ENCODE measurements at regions not wholly inside any gene's neighbourhood (a gene's known extent, or its start where the extent isn't known, plus 50 kb on each side); places are given as distances from the start of the nearest gene placed in this dataset.

DNA sequence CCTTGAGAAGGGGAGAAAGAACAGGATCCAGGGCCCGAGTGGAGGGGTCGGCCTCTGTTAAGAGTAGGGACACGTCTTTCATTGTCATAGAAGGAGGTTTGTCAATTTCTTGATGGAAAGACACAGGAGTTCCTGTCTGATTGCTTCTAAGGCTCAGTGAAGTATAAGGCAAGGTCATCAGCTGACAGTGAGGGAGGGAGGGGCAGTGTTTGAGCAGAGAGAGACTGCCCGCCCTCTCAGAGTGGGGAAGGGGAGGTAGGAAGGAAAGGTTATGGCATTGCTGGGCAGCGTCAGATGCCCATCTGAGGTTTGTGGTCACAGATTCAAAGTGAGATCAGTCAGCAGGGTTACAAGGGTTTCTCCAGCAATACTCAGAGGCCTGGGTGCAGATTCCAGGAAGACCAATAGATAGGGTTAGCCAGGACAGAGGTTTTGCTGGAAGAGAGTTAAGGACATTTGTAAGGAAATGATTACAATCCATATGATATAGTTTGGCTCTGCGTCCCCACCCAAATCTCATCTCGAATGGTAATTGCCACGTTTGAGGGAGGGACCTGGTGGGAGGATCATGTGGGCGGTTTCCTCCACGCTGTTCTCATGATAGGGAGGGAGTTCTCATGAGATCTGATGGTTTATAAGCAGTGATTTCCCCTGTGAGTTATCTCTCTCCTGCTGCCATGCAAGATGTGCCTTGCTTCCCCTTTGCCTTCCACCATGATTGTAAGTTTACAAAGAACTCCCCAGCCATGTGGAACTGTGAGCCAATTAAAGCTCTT is 127.2 kb upstream of the GJB5 start:
- DNase-seq (ENCODE audit: low read depth, low spot score), result no peak

DNA sequence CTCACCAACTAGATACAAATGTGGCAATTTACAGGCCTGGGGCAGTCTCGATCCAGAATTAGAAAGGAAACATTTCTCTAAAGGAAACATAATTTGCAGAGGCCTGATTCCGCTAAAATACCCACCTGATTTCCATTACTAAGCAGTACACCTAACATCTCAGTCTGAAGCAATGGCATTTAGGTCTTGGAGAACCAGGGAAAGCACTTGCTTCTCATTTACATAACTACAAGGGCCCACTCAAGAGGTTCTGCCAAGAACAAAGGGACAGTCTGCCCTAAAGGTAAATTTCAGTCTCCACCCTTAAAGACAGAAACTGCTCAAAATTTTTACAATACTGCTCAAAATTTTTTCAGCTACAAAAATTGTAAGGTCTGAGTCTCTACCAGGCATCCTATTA is 123.7 kb upstream of the GJB5 start:
- DNase-seq (ENCODE audit: low read depth, low spot score), result no peak
- H3K4me3 ChIP-seq (ENCODE audit: low read length), result no peak overlapping the region

More for the DNA sequence above, 127.2 kb upstream of the GJB5 start:
- no peak overlapping the region for H3K4me3 ChIP-seq (ENCODE audit: low read length)

DNA sequence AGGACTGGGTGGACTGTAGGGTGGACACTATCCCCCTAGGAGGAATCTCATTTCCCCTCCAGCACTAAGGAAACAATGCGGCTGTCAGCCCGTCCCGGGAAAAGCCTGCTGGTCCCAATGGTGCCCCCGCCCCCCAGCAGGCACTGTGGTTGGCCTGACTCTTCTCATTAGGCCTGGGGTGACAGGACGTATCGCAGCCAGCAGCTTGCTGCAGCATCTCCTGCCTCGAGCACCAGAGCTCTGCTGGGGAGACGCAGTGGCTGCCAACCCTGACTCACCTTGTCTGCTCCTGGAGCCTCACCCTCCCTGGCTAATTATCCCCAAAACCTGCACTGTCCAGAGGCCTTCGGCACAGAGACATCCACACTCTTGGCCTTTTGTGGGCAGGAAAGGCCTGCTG is 115.1 kb upstream of the GJB5 start:
- DNase-seq (ENCODE audit: low read depth, low spot score), result no peak

DNA sequence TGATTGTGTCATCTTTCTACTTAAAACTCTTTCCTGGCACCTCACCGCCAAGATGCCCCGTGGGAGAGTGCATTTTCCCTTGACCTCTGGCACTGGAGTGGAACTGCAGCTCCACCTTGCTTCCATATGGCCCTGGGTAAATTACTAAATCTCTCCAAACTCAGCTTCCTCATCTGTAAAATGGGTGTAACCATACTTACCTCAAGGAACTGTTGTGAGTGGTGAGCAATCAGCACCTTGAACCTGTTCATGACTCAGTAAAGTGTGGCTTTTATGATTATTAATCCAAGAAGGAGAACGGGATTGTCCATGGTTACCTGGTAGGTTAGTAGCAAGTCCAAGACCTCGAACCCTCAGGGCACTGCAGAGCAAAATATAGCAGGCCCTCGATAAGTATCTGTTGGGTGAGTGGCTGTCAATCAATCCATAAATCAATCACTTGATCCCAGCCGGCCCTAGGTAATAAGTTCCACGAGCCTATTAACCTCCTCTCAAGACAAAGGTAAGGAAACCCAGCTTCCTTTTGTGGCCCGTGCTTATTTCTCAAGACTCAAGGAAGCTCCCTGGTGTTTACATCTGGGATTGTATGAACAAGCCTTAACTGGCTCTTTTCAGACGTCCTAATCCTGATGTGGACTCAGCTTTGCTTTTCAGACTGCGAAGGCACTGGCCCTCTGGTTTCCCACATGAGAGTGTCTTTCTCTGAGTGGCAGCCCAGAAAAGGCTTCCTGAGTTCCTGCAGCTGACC is 114.0 kb upstream of the GJB5 start:
- DNase-seq (ENCODE audit: low read depth, low spot score), result no peak

More for the DNA sequence above, 115.1 kb upstream of the GJB5 start:
- H3K4me3 ChIP-seq (ENCODE audit: low read length), result no peak overlapping the region

DNA sequence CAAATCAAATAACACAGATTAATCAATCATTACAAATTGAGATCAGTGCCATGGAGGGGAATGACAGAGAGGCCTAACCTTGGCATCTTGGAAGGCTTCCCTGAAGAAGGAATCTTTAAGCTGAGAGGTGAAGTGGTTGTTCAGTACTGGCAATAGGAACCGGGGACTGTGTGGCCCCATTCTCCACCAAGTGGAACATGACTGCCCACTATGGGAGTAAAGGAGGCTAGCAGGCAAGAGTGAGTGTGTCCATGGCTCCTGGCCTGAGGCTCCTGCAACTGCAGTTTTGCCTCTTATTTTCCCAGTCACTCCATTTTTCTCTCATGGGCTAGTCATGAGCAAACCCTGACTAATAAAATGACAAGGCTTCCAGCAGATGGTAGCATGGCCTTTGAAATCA is 112.2 kb upstream of the GJB5 start:
- DNase-seq (ENCODE audit: low read depth, low spot score), result no peak
- no peak overlapping the region for H3K4me3 ChIP-seq (ENCODE audit: low read length)

More for the DNA sequence above, 114.0 kb upstream of the GJB5 start:
- no peak overlapping the region for H3K4me3 ChIP-seq (ENCODE audit: low read length)

DNA sequence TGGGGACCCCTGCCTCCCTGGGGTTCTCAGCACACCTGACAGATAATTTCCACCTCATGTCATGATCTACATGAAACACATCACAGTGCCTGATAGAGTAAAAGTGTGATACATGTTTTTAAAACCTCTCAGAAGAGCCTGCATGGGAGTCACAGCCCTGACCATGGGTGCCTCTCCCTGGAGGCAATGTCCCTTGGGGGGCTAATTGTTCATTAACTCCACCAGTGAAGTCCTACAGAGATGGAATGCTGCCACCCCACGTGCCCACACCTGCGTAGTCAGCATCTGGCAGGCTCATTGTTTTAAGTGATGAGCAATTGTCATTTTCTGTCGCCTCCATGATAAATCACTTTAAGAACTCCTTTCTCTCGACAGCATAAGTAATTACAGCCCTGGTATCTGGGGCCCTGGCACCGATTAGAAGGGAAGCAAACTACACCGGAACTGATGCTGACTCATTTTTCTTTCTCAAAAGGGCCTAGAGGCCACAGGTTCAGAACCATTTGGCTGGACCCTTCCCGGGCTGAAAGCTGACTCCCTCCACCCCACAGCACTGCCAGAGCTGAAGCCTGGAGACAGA is 109.6 kb upstream of the GJB5 start:
- no peak overlapping the region for H3K4me3 ChIP-seq (ENCODE audit: low read length)
- DNase-seq (ENCODE audit: low read depth, low spot score), result no peak

DNA sequence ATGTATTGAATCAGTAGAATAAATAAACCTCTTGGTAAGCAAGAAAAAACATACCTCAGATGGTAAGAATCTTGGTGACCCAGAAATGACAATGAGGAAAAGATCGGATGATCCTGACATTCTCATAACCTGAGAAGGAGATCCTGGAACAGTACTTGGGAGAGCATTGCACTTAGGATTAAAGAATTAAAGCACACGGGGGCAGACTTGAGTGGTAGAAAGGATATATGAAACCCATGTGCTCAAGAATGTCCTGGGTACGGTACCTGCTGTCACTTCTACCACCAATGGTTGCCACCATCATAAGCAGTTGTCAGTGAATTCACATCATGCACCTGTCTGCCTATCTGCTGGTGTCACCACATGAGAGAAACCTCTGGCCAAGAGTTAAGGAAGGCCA is 108.9 kb upstream of the GJB5 start:
- no peak for DNase-seq (ENCODE audit: low read depth, low spot score)

DNA sequence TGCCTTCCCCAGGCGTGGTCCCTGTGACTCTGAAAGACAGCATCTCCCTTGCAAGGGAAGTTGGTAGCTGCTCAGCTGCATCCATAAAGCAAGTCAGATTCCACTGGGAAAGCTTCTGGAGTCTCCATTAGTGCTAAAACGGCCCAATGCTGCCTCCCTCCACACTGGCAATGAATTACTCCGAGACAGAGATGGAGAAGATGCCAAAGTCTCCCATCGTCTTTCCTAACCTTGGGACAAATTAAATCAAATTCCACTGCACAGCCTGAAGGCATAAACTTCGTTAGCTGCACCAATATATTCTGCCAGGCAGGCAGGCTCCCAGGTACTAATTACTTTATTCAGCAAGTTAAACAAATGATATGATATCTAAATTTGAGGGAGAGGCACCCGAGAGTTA is 106.3 kb upstream of the GJB5 start:
- DNase-seq (ENCODE audit: low read depth, low spot score), result no peak

More for the DNA sequence above, 108.9 kb upstream of the GJB5 start:
- no peak overlapping the region for H3K4me3 ChIP-seq (ENCODE audit: low read length)

DNA sequence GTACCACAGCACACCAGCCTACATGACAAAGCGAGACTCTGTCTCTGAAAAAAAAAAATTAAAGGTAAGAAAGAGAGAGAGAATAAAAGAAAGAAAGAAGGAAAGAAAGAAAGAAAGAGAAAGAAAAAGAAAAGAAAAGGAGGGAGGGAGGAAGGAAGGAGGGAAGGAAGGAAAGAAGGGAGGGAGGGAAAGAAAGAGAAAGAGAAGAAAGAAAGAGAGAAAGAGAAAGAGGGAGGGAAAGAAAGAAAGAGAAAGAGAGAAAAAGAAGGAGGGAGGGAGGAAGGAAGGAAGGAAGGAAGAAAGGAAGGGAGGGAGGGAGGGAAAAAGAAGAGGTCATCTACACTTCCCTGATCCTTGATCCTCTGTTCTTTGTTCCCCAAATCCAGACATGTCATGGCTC is 104.8 kb upstream of the GJB5 start:
- no peak overlapping the region for H3K4me3 ChIP-seq (ENCODE audit: low read length)
- DNase-seq (ENCODE audit: low read depth, low spot score), result no peak

More for the DNA sequence above, 106.3 kb upstream of the GJB5 start:
- H3K4me3 ChIP-seq (ENCODE audit: low read length), result no peak overlapping the region

DNA sequence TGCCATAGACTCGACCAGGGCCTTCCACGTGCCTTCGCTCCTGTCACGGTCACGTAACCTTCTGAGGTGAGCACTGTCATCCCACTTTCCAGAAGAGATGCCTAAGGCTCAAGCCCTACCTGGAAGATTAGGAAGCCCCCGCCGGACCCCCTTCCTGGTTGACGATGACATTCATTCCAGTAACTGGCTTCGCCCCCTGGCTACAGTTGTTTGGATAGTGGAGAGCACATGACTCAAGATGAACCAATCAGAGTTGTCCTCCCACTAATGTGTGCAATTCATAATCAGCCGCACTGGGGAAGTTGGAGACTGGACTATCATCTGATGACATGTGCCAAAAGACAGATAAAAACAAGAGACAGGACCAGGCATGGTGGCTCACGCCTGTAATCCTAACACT is 104.0 kb upstream of the GJB5 start:
- no peak overlapping the region for H3K4me3 ChIP-seq (ENCODE audit: low read length)
- DNase-seq (ENCODE audit: low read depth, low spot score), result no peak

DNA sequence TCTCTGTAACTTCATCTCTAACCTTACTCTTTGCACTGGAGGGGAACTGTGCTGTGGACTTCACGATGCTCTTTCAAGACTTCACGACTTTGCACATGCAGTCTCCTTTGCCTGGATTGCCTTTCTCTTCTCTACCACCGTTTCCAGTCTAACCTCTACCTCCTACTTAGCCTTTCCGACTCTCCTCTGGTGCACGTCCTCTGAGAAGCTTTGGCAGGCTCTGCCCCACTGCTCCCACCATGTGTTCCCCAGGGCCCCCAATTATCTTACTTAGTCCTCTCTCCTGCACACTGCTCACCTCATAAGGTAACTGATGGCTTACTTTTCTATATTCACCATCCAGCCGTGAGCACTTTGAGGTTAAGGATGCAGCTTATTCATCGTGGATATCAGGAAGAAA is 101.7 kb upstream of the GJB5 start:
- no peak for DNase-seq (ENCODE audit: low read depth, low spot score)
- no peak overlapping the region for H3K4me3 ChIP-seq (ENCODE audit: low read length)

DNA sequence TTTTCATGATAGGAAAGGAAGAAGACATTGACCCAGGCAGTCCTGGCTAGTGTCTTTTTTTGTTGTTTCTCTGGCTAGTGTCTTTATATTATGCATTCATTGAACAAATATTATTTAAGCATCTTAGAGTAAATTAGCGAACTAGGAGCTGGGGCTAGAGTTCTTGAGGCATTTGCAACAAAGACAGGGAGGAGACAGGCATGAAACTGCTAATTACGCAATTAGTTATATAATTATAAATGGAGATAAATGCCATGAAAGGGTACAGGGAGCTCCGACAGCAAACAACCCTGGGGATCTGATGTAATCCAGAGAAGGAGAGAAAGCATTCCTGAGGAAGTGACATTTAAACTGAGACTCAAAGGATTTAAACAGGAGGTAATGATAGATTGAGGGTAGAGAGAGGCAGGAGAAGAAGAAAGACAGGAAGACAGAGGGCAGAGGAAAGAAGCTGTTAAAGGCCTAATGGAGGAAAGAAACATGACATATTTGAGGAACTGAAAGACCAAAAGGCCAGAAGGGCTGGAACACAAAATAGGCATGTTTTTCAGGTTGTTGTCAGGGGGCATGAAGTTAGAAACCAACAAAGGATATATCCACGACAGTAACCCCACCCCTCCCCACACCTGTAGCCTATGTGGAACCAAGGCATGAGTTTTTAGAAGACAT is 99.5 kb upstream of the GJB5 start:
- no peak for DNase-seq (ENCODE audit: low read depth, low spot score)
- no peak overlapping the region for H3K4me3 ChIP-seq (ENCODE audit: low read length)

DNA sequence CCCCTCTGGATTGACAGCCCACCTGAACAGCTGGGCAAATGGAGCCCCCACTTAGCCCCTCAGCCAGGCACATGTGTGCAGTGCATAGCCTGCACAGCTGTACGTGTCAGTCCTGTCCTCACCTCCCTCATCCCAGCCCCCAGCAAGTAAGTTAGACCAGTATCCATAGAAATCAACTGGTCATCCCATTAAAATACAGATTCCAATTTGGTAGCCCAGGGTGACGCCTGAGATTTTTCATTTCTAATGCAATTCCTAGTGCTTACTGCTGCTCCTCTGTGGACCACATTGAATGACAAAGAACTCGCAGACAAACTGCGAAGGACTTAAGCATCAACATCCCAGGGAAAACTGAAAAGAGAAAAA is 99.0 kb upstream of the GJB5 start:
- DNase-seq (ENCODE audit: low read depth, low spot score), result no peak
- H3K4me3 ChIP-seq (ENCODE audit: low read length), result no peak overlapping the region

DNA sequence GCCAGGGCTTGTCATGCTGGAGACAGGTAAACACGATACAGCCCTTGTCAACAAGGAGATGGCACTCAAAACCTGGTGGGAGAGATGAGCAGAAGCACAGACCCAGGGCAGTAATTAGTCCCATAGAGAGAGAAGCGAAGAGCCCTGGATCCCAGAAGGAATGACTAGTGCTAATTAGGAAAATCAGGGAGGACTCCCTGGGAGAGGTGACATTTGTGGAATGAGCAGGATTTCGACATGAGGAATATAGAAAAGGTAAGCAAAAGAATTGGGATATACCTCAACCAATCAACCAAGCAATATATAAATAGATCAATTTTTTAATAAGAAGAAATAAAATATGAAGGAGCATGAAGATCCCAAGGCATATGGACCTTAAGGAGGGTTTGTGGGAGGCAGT is 98.5 kb upstream of the GJB5 start:
- no peak for DNase-seq (ENCODE audit: low read depth, low spot score)
- H3K4me3 ChIP-seq (ENCODE audit: low read length), result no peak overlapping the region

DNA sequence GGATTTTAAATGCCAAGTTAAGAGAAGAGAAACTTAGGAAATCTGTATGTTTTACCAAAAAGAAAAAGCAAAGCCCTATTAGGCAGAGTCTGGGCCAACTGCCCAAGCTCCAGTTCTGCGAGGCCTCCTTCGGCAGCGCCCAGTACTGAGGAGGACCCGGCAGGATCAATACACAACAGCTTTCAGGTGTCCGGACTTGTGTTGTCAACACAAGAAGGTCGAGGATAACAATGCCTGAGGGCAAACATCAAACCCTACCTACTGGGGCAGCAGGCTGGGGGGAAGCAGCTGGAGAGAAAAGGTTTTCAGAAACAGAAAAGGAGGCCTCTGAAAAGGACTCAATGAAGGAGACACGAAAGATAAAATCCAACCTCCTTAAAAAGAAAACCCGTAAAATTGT is 98.1 kb upstream of the GJB5 start:
- no peak for DNase-seq (ENCODE audit: low read depth, low spot score)
- no peak overlapping the region for H3K4me3 ChIP-seq (ENCODE audit: low read length)

DNA sequence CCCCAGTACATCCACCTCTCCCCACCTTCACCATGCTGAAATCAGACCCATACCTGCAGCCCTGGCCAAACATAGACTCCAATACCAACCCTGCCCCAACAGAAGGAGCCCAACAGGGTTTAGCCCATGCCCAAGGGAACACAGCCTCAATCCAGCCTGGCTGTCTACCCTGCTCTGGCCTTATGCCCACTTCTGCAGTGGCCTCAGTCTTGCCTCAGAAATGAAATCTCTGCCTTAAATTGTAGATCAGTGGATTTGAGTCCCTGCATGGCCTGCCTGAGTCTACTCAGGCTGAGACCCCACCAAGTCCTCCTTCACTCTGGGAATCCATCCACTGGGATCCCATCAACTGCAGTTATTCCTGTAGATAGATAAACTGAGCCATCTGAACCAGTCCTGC is 97.6 kb upstream of the GJB5 start:
- no peak for DNase-seq (ENCODE audit: low read depth, low spot score)
- no peak overlapping the region for H3K4me3 ChIP-seq (ENCODE audit: low read length)

DNA sequence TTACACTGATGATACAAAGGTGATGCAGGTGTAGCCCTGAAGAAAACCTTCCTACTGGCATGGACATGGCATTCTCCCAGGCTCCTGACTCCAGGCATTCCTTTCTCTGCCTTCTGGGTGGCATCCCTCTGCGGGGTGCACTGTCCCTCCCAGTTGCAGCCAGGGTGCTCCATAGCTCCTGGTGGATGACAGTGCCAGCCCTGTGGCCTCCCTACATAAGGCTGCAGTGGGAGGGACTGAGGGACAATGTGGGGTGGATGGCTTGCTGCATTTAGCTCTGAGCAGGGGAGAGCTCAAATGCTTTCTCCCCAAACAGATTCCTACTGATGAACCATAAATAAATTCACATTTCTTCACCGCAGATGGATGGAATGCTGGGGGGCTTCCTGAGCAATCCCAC is 97.0 kb upstream of the GJB5 start:
- no peak overlapping the region for H3K4me3 ChIP-seq (ENCODE audit: low read length)
- DNase-seq (ENCODE audit: low read depth, low spot score), result no peak

DNA sequence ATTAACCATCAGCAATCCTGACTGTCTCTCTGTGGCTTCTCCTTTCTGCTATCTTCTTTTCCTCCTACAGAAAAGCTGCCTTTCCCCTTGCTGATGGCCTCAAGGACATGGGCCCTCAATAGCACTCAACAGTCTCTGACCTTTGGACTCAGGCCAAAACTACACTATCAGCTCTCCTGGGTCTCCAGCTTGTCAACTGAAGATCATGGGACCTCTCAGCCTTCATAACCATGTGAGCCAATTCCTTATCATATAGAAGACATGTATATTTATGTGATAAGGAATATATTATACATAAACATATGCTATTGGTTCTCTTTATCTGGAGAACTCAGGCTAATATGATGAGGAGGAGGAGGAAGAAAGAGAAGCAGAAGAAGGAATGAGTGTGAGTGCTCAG is 91.8 kb upstream of the GJB5 start:
- DNase-seq (ENCODE audit: low read depth, low spot score), result no peak
- no peak overlapping the region for H3K4me3 ChIP-seq (ENCODE audit: low read length)

DNA sequence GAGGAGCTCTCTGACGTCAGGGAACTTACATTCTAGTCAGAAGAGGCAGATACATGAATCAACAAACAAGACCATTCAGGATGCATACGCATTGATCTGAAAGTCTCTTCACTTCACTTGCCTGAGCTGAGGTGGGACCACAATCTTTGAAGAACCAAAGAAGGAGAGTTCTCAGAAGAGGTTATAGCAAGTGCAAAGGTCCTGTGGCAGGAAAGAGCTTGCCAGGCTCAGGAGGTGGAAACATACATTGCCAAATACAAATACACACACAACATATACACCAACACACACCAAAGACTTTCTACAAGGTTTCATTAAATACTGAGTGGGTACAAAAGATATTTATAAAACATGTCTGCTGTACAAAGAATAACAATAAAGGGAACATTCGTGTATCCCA is 86.8 kb upstream of the GJB5 start:
- H3K4me3 ChIP-seq (ENCODE audit: low read length), result no peak overlapping the region
- no peak for DNase-seq (ENCODE audit: low read depth, low spot score)

DNA sequence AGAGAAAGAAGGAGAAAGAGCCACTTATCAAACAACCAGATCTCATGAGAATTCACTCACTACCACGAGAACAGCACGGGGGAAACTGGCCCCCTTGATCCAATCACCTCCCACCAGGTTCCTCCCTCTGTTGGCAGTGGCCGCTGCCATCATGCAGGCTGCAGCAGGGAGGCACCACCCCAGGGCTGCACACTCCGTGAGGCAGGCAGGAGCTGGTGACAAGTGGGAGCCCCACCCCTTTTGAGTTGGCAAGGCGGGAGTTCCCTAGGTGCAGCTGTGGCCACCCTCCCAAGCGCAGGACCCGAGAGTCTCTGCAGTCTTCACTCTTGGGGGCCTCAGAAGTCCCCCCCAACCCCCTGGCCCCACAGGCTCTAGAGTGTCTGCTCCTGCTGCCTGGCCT is 83.9 kb upstream of the GJB5 start:
- no peak for DNase-seq (ENCODE audit: low read depth, low spot score)
- no peak overlapping the region for H3K4me3 ChIP-seq (ENCODE audit: low read length)

All from Jurkat, Clone E6-1 (cell line).